ENCODE measurements at regions not wholly inside any gene's neighbourhood (a gene's known extent, or its start where the extent isn't known, plus 50 kb on each side); places are given as distances from the start of the nearest gene placed in this dataset.

- H3K27me3 ChIP-seq, result no peaks in the 10 kb centered on the region
- H3K4me1 ChIP-seq, result no peaks in the 10 kb centered on the region
- no peaks in the 10 kb centered on the region for H3K9me3 ChIP-seq
- H3K9ac ChIP-seq (ENCODE audit: low read depth in 2 of 2, low read length in 2 of 2), result no peak overlapping the region
- H3K36me3 ChIP-seq, result no peaks in the 10 kb centered on the region
- no peak for DNase-seq
- intact Hi-C loops (cut with DNase I), result no loop called here
- no peak overlapping the region for H3K4me3 ChIP-seq
- TF ChIP-seq, protein P1, sequence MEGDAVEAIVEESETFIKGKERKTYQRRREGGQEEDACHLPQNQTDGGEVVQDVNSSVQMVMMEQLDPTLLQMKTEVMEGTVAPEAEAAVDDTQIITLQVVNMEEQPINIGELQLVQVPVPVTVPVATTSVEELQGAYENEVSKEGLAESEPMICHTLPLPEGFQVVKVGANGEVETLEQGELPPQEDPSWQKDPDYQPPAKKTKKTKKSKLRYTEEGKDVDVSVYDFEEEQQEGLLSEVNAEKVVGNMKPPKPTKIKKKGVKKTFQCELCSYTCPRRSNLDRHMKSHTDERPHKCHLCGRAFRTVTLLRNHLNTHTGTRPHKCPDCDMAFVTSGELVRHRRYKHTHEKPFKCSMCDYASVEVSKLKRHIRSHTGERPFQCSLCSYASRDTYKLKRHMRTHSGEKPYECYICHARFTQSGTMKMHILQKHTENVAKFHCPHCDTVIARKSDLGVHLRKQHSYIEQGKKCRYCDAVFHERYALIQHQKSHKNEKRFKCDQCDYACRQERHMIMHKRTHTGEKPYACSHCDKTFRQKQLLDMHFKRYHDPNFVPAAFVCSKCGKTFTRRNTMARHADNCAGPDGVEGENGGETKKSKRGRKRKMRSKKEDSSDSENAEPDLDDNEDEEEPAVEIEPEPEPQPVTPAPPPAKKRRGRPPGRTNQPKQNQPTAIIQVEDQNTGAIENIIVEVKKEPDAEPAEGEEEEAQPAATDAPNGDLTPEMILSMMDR (IDR thresholded peaks at IDR 0.05), result no peak
- H3K27ac ChIP-seq, result no peak overlapping the region
Measured at GRCh38 chr2:228902176-228902575, 368.9 kb downstream of the PID1 start.

- TF ChIP-seq, protein P1 (IDR thresholded peaks at IDR 0.05), result no peak
- intact Hi-C loops (cut with DNase I), result no loop called here
- no peak overlapping the region for H3K27ac ChIP-seq
- DNase-seq, result no peak
- H3K27me3 ChIP-seq, result no peaks in the 10 kb centered on the region
- no peaks in the 10 kb centered on the region for H3K9me3 ChIP-seq
- H3K9ac ChIP-seq (ENCODE audit: low read depth in 2 of 2, low read length in 2 of 2), result no peak overlapping the region
- no peaks in the 10 kb centered on the region for H3K4me1 ChIP-seq
- H3K4me3 ChIP-seq, result no peak overlapping the region
- H3K36me3 ChIP-seq, result no peaks in the 10 kb centered on the region
Measured at GRCh38 chr2:228901531-228901930, 369.6 kb downstream of the PID1 start.

DNA sequence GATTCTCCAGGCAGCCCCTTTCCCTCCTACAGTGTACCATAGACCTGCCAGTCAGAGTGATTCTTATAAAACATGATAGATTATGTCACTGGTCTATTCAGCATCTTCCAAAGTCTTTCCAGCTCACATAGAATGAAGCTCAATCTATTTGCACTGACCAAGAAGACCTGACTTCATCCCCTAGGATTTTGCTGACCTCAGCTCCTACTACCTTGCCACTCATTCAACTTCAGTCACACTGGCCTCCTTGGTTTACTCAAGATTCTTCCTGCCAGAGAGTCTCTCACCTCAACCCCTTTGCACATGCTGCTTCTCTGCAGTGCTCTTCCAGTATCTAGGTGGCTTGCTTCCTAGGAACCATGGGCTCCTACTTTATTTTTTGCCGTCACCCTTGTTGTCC, 392.9 kb downstream of the PID1 start:
- Histone ChIP-seq H3K4me1 (no peaks in the 10 kb centered on the region), H3K27me3 (no peaks in the 10 kb centered on the region), H3K9me3 (no peaks in the 10 kb centered on the region), H3K9ac (ENCODE audit: low read depth in 2 of 2, low read length in 2 of 2) (no peak overlapping the region), H3K27ac (no peak overlapping the region), H3K4me3 (no peak overlapping the region), H3K36me3 (no peaks in the 10 kb centered on the region)
- intact Hi-C loops (cut with DNase I), result no loop called here
- TF ChIP-seq, protein P1 (IDR thresholded peaks at IDR 0.05), result no peak
- no peak for DNase-seq

DNA sequence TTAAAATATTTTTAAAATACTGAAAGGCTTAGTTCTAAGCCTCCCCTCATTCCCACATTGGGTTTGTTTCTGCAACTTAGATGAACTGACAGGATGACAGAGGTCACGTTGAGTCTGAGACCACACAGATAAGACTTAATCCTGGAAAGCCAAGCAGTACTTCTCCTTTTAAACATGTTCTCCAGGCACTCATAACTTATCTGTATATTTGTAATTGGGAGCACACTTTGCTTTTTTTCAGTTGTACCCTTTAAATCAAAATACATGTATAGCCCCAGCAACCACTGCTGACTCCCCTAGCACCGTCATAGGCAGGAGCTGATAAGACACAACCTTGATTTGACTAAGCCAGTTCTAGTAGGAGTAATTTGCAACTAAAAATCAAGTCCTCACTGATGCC, 394.8 kb downstream of the PID1 start:
- Histone ChIP-seq H3K9me3 (no peaks in the 10 kb centered on the region), H3K27ac (no peak overlapping the region), H3K4me1 (no peaks in the 10 kb centered on the region), H3K4me3 (no peak overlapping the region), H3K27me3 (no peaks in the 10 kb centered on the region), H3K9ac (ENCODE audit: low read depth in 2 of 2, low read length in 2 of 2) (no peak overlapping the region), H3K36me3 (no peaks in the 10 kb centered on the region)
- TF ChIP-seq, protein P1 (IDR thresholded peaks at IDR 0.05), result no peak
- intact Hi-C loops (cut with DNase I), result no loop called here
- DNase-seq, result no peak

DNA sequence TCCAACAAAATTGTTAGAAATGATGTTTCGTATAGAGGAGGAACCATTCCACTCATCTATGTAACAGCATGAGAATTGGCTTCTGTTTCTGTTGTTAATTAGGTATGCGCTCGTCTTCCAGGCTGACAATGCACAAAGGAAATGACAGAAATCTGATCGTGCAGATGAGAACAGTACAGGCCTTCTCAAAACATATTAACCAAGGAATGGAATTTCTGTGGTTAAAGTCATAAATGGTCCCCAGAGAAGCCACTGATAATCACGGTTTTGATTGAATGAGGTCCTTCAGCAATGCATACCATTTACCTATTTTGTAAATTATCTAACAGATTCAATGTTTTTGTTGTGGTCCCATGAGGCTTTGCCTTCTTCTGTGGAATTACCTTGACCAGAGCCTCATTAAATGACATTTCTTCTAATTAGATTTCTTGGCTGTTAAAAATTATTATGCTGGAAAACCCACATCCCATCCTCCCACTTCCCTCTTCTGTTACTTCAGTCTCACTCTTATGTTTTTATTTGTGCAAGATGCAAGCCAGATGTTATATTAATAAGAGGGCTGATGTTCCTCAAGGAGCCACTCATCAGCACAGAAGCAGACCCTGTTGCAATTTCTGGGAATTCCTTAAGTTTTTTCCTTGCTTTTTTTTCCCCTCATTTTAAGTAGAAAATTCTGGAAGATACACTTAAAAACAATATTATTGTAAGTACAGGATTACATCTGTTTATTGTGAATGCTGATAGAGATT, 395.8 kb downstream of the PID1 start:
- Histone ChIP-seq H3K4me1 (no peaks in the 10 kb centered on the region), H3K27ac (no peak overlapping the region), H3K36me3 (no peaks in the 10 kb centered on the region), H3K9me3 (no peaks in the 10 kb centered on the region), H3K4me3 (no peak overlapping the region), H3K9ac (ENCODE audit: low read depth in 2 of 2, low read length in 2 of 2) (no peak overlapping the region), H3K27me3 (no peaks in the 10 kb centered on the region)
- intact Hi-C loops (cut with DNase I), result no loop called here
- TF ChIP-seq, protein P1 (IDR thresholded peaks at IDR 0.05), result no peak
- DNase-seq, result no peak
